ENCODE measurements at regions not wholly inside any gene's neighbourhood (a gene's known extent, or its start where the extent isn't known, plus 50 kb on each side); places are given as distances from the start of the nearest gene placed in this dataset.

GRCh38 chr3:87503900-87504498, 227.6 kb upstream of the POU1F1 start:
- Histone ChIP-seq H4K20me1 (ENCODE audit: insufficient read depth, low read length) (no peaks in the 10 kb centered on the region), H3K27ac (ENCODE audit: low read length) (no peak overlapping the region), H3K9me3 (ENCODE audit: insufficient read depth, low read length, severe bottlenecking) (no peaks in the 10 kb centered on the region), H3K9ac (ENCODE audit: low read depth, low read length) (no peak overlapping the region), H3K4me1 (ENCODE audit: insufficient read depth, low read length) (no peaks in the 10 kb centered on the region), H3K27me3 (ENCODE audit: insufficient read depth, low read length, poor library complexity) (no peaks in the 10 kb centered on the region), H3K4me2 (ENCODE audit: insufficient read depth, low read length) (no peak overlapping the region), H3K36me3 (ENCODE audit: insufficient read depth, low read length) (no peaks in the 10 kb centered on the region), H2AFZ (ENCODE audit: low read depth, low read length) (no peak overlapping the region), H3K4me3 (ENCODE audit: low read depth in 1 of 2, low read length in 2 of 2) (no peak overlapping the region), H3K79me2 (ENCODE audit: insufficient read depth, low read length) (no peaks in the 10 kb centered on the region)
- DNase-seq, result peak; percentile 41
- ATAC-seq (ENCODE audit: insufficient read depth, low read depth), result peak; percentile 76
- TF ChIP-seq EZH2 (IDR thresholded peaks at IDR 0.05; ENCODE audit: borderline replicate concordance, low read depth, low read length, severe bottlenecking), result no peak
- TF ChIP-seq CTCF (IDR thresholded peaks at IDR 0.05; ENCODE audit: borderline replicate concordance, extremely low read depth, low read length, poor library complexity, severe bottlenecking), result peak; percentile 75

GRCh38 chr3:87501076-87501475, 224.7 kb upstream of the POU1F1 start:
- TF ChIP-seq CTCF (IDR thresholded peaks at IDR 0.05; ENCODE audit: borderline replicate concordance, extremely low read depth, low read length, poor library complexity, severe bottlenecking), result no peak
- no peak for TF ChIP-seq EZH2 (IDR thresholded peaks at IDR 0.05; ENCODE audit: borderline replicate concordance, low read depth, low read length, severe bottlenecking)
- Histone ChIP-seq H3K36me3 (ENCODE audit: insufficient read depth, low read length) (no peaks in the 10 kb centered on the region), H3K9ac (ENCODE audit: low read depth, low read length) (no peak overlapping the region), H4K20me1 (ENCODE audit: insufficient read depth, low read length) (no peaks in the 10 kb centered on the region), H3K9me3 (ENCODE audit: insufficient read depth, low read length, severe bottlenecking) (no peaks in the 10 kb centered on the region), H3K27me3 (ENCODE audit: insufficient read depth, low read length, poor library complexity) (no peaks in the 10 kb centered on the region), H3K4me2 (ENCODE audit: insufficient read depth, low read length) (no peak overlapping the region), H3K4me1 (ENCODE audit: insufficient read depth, low read length) (no peaks in the 10 kb centered on the region), H3K4me3 (ENCODE audit: low read depth in 1 of 2, low read length in 2 of 2) (no peak overlapping the region), H2AFZ (ENCODE audit: low read depth, low read length) (no peak overlapping the region), H3K27ac (ENCODE audit: low read length) (no peak overlapping the region), H3K79me2 (ENCODE audit: insufficient read depth, low read length) (no peaks in the 10 kb centered on the region)
- DNase-seq (no peak), ATAC-seq (ENCODE audit: insufficient read depth, low read depth) (no peak)

GRCh38 chr3:87498358-87499080, 222.1 kb upstream of the POU1F1 start:
- H3K4me1 ChIP-seq (ENCODE audit: insufficient read depth, low read length), result no peaks in the 10 kb centered on the region
- DNase-seq, result no peak
- no peaks in the 10 kb centered on the region for H3K27me3 ChIP-seq (ENCODE audit: insufficient read depth, low read length, poor library complexity)
- no peak overlapping the region for H3K4me2 ChIP-seq (ENCODE audit: insufficient read depth, low read length)
- H4K20me1 ChIP-seq (ENCODE audit: insufficient read depth, low read length), result no peaks in the 10 kb centered on the region
- TF ChIP-seq CTCF (IDR thresholded peaks at IDR 0.05; ENCODE audit: borderline replicate concordance, extremely low read depth, low read length, poor library complexity, severe bottlenecking) (no peak), EZH2 (IDR thresholded peaks at IDR 0.05; ENCODE audit: borderline replicate concordance, low read depth, low read length, severe bottlenecking) (no peak)
- no peak for ATAC-seq (ENCODE audit: insufficient read depth, low read depth)
- H3K27ac ChIP-seq (ENCODE audit: low read length), result no peak overlapping the region
- H3K79me2 ChIP-seq (ENCODE audit: insufficient read depth, low read length), result no peaks in the 10 kb centered on the region
- no peak overlapping the region for H2AFZ ChIP-seq (ENCODE audit: low read depth, low read length)
- H3K36me3 ChIP-seq (ENCODE audit: insufficient read depth, low read length), result no peaks in the 10 kb centered on the region
- no peak overlapping the region for H3K4me3 ChIP-seq (ENCODE audit: low read depth in 1 of 2, low read length in 2 of 2)
- H3K9ac ChIP-seq (ENCODE audit: low read depth, low read length), result no peak overlapping the region
- no peaks in the 10 kb centered on the region for H3K9me3 ChIP-seq (ENCODE audit: insufficient read depth, low read length, severe bottlenecking)

Data from DND-41 (cell line).